Esophagus muscularis mucosa (tissue), 4 donors: ENCODE measurements at regions not wholly inside any gene's neighbourhood (a gene's known extent, or its start where the extent isn't known, plus 50 kb on each side); places are given as distances from the start of the nearest gene placed in this dataset.

ENCODE experiments used
- CTCF ChIP-seq, 3 experiments: fragments of 200-600 bp in 2 of 3; fragments of 450-650 bp in 1 of 3; sonication (generic) in 2 of 3; IDR thresholded peaks; one replicate each; pipeline ENCODE4 v1.5.1; 2017 to 2019; ENCODE audit warnings: antibody characterized with exemption in 3 of 3, mild to moderate bottlenecking in 2 of 3, moderate library complexity in 1 of 3
- EP300 ChIP-seq: sonication (generic); formaldehyde crosslinking; IDR thresholded peaks from one replicate; pipeline ENCODE4 v1.6.1; 2017; ENCODE audit warnings: antibody characterized with exemption
- POLR2A ChIP-seq: fragments of 450-650 bp; IDR thresholded peaks from one replicate; pipeline ENCODE4 v1.6.1; 2017; ENCODE audit warnings: antibody characterized with exemption, moderate library complexity, mild to moderate bottlenecking, low read depth
- POLR2AphosphoS5 ChIP-seq, 2 donors: sonication (generic); formaldehyde crosslinking; IDR thresholded peaks; one replicate each; pipeline ENCODE4 v1.6.1; 2017; ENCODE audit warnings: antibody characterized with exemption in 2 of 2

- no peak for TF ChIP-seq CTCF (IDR thresholded peaks at IDR 0.05)
- TF ChIP-seq POLR2AphosphoS5 (IDR thresholded peaks at IDR 0.05): no peak
- no peak for TF ChIP-seq EP300
- no peak for TF ChIP-seq POLR2A
Measured at GRCh38 chr5:124172389-124173003, 573.9 kb downstream of the ZNF608 start.
